NT2/D1 (cell line): ENCODE measurements at regions not wholly inside any gene's neighbourhood (a gene's known extent, or its start where the extent isn't known, plus 50 kb on each side); places are given as distances from the start of the nearest gene placed in this dataset.

Source experiments
- SUZ12 ChIP-seq: IDR thresholded peaks from 2 replicates; pipeline ENCODE4 v1.6.1; 2011; ENCODE audit not compliant: insufficient read length, insufficient read depth; ENCODE audit errors: extremely low read depth
- YY1 ChIP-seq: IDR thresholded peaks from 2 replicates; pipeline ENCODE4 v1.6.1; 2011; ENCODE audit not compliant: insufficient read length, insufficient read depth
- ZNF274 ChIP-seq: IDR thresholded peaks from 2 replicates; pipeline ENCODE4 v1.6.1; 2011; ENCODE audit warnings: mild to moderate bottlenecking, low read depth, low read length

- TF ChIP-seq YY1 (no peak), ZNF274 (no peak), SUZ12 (no peak)
These were observed 475.2 kb downstream of the SETD4 start for GRCh38 chr21:35585155-35585554.
